ENCODE measurements at regions not wholly inside any gene's neighbourhood (a gene's known extent, or its start where the extent isn't known, plus 50 kb on each side); places are given as distances from the start of the nearest gene placed in this dataset.
"Not testable (repeated sequence)": the region's sequence is repeated elsewhere in the genome, so short reads cannot be mapped to it uniquely, and the experiment has no call there.

DNA sequence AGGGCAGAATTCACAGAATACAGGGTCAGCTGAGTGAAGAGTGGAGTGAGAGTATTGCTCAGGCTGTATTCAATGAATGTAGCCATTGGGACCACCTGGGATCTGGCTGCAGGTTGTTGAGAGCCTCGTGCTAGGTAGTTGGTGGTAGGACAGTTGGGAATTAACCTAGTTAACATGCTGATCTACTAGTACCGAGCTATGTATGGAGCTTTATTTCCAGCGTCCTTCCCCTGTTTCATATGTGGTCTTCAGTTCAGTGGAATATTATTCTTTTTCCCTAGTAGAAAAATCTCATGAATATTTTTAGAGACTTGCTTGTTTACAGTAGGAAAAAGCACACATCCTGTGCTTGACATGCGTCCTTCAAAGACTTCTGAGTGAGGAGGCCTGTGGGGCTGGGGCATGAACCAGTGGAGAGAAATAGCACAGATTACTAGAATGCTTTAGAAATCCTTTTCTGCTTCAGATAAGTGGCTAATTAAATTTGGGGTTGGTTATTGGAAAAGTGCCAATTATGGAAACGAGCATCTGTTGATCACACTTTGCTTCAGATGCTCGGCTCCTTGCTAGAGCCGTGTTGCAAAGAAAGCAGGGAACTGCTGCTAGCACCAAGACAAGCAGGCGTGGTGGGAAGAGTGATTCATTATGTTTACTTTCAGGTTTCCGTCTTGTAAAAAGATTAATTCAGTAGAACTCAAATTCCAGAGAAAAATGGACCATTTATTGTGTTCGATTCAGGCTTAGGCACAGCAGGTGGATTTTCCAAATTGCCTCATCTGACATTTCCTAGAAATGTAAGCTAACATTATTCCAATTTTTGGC, 53.6 kb downstream of the ARF6 start:
- DNase-seq (ENCODE audit: low spot score), result peak; percentile 62

DNA sequence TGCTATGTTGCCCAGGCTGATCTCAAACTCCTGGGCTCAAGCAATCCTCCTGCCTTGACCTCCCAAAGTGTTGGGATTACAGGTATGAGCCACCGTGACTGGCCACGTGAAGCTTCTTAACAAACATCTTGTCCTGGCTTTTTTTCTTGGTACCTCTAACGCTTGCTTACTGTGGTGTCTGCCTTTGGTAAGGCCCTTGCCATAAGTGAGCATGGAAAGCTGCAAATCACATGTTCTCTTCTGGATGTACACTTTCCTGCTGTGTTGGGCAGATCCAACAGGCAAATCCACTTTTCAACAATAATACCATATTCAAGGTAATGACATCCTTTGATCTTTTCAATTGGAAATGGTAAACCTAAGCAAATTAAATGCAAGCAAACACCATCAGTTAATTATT, 54.6 kb downstream of the ARF6 start:
- no peak for DNase-seq (ENCODE audit: low spot score)

DNA sequence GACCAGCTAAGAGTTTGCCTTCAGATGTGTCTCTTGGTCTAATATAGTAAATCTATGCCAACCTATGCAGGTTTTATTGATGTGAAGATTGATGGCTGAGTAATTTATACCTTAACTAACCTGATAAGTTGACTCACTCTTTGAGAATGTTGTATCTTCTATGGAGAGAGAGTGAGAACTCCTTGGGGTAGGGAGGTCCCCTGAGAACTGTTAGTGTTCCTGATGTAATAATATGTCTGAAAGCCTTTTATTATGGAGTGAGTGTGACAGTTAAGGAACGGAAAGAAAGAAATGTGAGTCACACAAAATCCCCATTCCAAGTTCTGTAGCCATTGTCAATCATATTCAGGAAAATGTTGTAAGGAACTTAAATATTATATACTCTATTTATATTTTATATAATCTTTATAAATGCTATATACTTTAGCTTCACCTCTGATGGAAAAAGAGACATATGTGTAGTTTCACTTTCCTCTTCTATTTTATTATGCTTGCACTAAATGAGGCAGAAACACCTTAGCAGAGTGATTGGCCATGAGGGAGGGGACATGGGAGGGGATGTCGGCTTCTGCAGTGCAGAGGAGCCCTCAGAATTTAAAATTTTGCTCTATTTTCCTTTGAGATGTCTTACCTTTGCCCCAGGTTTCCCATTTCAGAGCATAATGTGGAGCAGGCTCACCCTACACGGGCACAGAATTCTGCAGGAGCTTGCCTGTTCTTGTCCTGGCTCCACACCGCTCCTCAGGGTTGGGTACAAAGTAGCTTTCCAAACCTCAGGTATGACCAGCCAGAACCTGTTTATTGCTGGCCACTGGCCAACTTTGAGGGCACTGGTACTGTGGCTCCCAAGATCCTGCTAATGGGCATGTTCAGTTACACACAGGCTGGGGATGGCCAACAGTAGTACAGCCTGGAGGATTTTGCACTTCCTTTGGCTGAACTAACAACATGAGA, 57.7 kb downstream of the ARF6 start:
- DNase-seq (ENCODE audit: low spot score), result no peak

DNA sequence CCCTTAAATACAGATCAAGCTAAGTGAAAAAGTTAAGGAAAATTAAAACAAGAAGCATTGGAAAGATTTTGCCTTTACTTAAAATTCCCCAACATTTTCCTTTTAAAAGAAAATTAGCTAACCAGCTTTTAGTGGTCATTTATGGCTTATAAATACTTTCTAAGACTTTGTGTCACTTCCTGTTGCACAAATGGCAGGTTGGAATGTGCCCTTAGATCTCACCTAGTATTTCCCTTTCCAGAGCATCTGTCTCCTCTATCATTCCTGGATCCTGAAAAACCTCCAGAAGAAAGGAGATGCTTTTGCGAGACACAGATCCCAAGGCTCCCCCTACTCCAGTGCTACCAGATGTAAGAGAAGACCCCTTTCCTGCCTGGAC, 58.3 kb downstream of the ARF6 start:
- DNase-seq (ENCODE audit: low spot score), result no peak

DNA sequence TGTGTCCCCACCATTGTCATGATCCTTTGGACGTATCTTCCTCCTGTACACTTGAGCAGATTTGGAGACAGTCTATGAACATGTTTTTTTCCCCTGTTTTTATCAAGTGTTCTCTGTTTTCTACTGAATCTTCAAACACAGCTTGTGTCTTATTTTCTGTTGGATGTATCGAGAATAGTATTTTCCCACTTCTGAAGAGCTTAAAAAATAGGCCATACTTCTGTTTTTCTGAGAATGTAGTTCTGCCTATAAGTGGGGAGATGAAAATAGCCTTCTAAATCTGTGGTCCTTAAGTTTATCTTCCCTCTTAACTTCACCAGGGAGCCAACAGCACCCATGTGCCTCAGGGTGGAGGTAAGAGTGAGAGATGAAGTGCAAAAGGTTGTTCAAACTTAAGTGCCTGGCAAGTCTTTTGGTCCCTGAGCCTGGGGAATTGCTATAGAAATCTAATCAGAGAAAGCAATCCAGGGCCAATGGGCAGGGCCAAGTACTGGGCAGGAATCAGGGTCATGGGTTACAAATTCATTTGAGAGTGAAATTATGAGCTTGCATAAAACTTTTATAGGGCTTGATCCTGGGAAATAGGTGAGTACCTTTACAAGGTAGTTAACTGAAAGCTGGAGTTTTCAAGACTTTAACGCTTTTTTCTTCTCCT, 58.9 kb downstream of the ARF6 start:
- no peak for DNase-seq (ENCODE audit: low spot score)

DNA sequence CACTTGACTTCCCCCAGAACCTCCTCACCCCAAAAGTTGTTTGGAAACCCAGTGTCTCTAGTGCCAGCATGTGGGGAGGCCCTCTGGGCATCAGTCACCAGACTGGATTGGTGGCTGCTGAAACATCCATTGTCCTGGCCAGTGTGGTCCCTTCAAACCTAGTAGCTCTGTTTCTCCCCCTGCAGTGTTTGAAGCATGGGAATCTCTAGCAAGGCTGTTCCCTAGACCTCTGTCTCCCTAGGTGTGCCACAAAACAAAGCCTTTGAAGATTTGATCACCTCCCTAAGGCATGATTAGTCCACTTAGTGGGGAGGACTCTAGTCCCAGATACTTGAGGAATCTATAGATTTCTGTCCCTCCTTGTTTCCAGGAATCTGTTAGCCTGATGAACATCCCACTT, 60.3 kb downstream of the ARF6 start:
- DNase-seq (ENCODE audit: low spot score), result no peak

DNA sequence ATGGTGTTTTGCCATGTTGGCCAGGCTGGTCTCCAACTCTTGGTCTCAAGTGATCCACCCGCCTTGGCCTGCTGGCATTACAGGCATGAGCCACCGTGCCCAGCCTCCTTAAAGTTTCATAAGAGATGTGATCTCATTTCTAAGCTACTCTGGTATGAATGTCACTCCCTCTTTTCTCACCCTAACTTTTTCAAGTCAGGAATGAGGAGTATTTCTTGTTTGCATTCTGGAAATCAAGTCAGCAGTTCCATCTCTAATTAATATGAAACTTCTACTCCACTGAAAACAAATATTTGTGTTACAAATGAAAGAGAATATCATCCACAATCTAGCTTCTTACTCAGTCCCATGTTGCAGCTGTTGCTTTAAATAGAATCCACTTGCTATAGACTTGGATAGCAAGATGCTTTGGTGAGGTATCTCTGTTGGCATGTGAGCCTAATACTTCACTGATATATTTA, 61.3 kb downstream of the ARF6 start:
- peak; percentile 38 for DNase-seq (ENCODE audit: low spot score)

DNA sequence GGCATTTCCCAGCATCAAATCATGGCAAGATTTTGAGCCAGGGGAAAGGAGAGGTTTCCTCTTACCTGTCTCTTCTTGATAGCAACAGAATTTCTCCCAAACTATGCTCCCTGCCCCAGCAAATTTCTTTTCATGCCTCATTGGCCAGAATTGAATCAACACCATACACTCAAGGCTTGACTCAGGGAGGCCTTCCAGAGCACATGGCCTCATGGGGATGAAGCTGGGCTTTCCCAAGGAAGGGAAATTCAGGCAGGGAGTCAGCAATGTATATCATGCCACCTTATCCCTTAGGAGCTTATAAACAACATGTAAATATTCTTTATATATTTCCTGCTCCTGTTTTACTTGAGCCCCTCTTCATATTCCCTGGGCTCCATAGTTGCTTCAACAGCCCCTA, 62.1 kb downstream of the ARF6 start:
- DNase-seq (ENCODE audit: low spot score), result no peak

DNA sequence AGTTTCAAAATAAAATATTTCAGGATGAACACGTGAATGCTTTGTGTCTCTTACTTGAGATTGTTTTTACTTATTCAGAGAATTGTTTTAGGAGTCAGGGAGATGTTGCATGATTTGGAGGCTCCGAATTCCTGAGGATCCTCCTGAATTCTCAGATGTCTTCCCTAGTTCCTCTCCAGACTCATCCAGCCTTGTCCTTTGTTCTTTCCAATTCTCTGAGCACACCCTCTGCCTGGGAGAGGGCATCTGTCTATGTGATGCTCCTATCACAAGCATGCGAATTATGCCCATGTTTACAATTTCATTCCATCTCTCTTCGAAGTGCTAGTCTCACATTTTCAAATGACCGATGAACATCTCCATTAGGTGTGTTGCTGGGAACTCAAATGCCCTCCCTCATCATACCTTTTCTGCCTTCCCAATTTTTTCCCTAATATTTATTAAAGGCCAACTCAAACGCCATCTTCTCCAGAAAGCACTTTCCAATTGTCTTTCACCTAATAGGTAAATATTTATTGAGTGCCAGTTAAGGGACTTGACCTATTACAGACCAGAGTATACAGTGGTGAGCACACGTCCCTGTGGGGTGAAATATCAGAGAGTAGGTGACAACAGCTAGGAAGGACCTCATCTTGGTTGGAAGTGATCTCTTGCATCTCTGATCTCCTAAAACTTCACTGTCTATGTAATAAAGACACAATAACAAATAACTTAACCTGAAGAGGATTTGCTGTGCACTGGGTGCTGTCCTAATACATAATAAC, 64.4 kb downstream of the ARF6 start:
- DNase-seq (ENCODE audit: low spot score), result no peak

DNA sequence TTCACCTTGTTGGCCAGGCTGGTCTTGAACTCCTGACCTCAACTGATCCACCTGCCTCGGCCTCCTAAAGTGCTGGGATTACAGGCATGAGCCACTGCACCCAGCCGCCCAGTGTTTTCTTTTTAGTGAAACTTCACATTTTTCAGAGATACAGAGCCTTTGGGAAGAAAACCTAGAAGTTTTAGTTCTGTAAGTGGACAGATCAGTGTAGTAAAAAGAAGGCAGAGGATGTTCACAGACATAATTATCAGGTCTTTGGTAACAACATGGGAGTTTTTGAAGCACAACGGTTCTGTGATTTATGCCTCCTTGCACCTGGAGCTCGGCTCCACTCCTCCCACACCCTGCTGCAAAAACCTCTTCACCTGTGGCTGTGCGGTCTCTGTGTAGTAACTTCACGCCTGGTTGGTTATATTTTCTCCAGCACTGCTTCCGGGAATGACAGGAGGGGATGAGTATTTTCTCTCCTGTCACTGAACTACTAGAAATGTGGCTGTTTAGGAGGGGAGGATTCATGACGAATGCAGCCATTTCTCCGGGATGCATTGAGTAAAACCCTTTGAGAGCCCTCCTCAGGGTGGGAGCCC, 67.0 kb downstream of the ARF6 start:
- no peak for DNase-seq (ENCODE audit: low spot score)

DNA sequence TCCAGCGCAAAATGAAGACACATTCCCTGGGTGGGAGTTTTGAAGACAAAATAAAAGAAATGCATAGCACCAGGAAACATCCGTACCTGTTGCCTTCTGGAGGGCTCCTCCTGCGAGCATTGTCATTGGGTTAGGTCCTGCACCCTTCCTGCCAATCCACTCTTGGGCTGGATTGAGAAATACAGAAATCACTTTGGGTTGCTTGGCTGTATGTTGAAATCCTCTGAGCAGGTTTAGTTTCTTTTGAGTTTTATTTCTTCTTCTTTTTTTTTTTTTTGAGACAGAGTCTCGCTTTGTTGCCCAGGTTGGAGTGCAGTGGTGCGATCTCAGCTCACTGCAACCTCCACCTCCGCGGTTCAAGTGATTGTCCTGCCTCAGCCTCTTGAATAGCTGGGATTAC, 67.6 kb downstream of the ARF6 start:
- DNase-seq (ENCODE audit: low spot score), result no peak

DNA sequence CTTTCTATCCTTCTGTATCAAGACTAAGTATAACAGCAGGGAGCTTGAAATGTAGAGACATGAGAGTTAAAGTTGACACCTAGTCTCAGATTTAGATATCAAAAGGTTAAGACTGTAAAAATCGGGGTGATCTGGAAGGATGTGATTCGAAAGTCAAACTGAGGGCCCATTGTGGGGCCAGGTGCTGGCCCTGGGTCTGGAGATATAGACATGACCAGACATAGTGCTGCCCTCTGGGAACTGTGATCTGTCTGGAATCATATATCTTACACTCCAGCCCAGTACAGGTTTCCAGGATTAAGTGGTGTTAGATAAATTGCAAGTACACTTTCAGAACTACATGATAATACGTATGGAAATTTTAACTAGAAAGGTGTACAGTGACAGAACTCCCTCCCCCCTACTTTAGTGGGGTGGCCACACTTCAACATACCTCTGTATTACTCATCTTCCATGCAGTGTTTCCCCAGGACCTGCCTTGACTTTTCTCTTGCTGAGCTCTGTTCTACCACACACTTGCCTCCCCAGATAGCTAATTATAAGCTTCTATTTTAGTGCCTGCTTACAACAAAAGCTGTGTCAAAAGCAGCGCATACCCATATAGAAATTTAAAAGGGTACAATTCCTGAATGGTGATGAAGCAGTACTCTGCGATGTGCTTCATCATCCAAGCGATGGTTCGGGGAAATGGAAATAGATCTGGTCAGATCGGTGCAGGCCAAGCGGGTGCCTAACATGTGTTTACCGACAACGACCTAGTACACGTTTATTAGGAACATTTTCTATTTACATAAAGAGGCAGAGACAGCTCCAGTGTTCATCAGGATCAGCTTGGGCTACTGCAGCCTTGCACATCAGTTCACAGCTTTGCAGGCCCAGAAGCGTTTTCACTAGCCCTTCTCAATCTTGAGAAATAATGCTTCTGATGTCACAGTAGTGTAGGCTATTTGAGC, 68.7 kb downstream of the ARF6 start:
- no peak for DNase-seq (ENCODE audit: low spot score)

DNA sequence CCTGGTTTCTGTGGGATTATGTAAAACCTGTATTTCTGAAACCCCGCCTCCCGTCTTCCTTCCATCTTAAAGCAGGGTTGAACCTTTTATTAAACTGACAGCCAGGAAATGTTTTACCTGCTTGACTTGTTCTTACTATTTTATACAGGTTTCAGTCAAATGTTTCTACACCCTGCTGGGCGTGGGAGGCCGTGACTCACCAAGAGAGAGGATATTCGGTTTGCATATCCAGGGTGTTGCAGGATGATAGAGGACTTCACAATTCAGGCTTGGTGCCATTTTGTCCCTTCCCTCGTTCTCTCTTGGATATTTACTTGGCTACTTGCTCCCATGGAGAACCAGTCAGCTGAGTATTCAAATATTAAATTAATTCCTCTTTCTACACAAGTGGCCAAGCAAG, 69.7 kb downstream of the ARF6 start:
- DNase-seq (ENCODE audit: low spot score), result no peak

DNA sequence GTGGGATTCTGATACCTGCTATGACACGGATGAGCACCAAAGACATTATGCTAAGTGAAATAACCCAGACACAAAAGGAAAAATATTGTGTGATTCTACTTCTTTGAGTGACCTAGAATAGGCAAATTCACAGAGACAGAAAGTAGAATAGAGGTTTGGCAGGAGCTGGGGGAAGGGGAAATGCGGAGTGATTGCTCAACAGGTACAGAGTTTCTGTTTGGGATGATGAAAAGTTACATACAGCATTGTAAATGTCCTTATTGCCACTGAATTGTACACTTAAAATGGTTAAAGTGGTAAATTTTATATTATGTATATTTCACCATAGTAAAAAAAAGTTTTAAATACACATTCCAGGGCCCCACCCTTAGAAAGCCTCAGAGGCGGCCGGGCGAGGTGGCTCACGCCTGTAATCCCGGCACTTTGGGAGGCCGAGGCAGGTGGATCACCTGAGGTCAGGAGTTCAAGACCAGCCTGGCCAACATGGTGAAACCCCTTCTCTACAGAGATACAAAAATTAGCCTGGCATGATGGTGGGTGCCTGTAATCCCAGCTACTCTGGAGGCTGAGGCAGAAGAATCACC, 72.3 kb downstream of the ARF6 start:
- not testable (repeated sequence) for DNase-seq (ENCODE audit: low spot score)

DNA sequence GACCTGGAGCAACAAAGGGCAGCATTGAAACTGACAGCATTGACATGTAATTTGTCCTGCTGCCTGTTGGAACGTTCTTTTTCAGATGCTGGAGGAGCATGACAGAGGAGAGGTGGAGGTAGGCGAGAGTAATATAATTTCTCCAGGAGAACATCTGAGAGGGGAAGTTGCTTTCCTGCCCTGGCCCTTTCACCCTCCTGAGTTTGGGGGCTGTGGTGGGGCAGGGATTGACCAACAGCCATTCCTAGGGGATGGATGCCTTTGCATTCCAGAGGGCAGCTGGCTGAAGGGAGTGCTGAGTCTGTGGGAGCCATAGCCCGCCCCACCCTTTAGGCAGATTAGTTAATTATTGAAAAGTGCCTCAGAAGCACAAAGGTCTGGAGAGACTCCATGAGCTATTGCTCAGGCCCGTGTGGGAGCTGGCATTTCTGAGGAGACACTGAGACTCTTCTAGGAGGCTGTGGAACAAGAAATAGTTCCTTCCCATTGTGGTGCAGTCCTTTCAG, 73.5 kb downstream of the ARF6 start:
- no peak for DNase-seq (ENCODE audit: low spot score)

DNA sequence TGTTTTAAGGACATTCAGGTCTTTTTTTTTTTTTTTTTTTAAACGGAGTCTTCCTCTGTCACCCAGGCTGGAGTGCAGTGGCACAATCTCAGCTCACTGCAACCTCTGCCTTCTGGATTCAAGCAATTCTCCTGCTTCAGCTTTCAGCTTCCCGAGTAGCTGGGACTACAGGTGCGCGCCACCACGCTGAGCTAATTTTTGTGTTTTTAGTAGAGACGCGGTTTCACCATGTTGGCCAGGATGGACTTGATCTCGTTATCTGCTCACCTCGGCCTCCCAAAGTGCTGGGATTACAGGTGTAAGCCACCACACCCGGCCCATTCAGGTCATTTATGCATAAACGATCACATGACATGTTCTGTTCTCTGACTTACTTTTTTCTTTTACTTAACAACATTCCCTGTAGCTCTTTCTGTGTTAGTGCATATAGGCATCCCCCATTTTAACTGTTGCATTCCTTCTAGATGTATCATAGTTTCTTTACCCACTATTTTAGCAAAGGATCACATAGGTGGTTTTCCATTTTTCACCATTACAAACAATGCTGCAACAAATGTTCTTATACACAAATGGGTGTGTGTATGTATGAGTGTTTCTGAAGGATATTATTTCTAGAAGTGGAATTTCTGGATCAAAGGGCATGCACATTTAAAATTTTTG, 74.2 kb downstream of the ARF6 start:
- no peak for DNase-seq (ENCODE audit: low spot score)

DNA sequence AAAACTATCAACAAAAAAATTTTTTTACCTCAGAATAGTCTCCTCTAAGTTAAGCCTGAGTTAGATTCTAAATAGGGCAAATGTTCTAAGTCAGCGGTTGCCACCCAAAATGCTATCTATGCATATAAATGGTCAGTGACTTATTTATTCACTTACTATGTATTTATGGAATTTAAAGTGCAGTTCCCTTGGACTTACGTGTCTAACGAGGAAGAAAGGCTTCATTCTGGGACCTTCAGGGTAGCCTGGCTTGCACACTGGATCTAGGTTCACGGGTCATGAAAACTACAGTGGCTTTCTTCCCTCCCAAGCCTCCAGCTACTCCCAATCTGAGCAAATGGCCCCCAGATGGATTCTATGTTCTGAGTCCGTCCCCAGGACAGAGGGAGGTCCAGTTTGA, 77.1 kb downstream of the ARF6 start:
- DNase-seq (ENCODE audit: low spot score), result no peak

DNA sequence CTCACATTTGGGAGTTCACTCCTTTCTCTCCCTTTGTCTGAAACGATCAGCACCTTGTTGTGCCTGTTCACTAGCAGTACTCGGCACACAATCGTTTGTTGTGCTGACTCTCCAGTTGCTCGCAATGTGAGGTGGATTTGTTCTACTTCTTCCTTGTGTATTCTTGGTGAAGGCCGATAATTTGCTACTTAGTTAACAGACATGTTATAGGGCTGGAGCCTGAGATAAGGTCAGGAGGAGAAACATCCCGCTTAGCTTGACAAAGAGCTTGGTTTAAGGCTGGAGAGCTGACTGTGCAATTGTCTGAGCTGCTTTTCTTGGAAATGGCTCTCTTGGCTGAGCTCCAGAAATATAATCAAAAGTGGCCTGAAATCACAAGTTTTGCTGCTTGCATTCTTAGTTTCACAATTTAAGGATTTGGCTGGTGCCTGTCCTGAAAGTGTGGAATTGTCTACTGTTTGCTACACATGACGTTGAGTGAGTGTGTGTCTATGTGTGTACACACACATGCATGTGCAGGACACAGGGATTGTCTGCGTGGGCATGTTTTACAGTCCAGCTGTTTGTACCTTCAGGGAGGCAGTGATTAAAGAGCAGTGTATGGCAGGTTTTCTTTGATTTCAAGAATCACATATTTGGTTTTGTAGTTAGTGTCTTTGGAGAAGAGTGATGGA, 77.7 kb downstream of the ARF6 start:
- DNase-seq (ENCODE audit: low spot score), result no peak

Data from AG08396 (cell line).